ENCODE measurements at regions not wholly inside any gene's neighbourhood (a gene's known extent, or its start where the extent isn't known, plus 50 kb on each side); places are given as distances from the start of the nearest gene placed in this dataset.

- Mint-ChIP-seq H3K27ac (no peak overlapping the region), H3K9me3 (peaks cover 5 to 8% of the 10 kb centered on the region in 2 donors), H3K4me1 (peaks cover 1 to 15% of the 10 kb centered on the region in 2 donors), H3K36me3 (no peaks in the 10 kb centered on the region), H3K27me3 (no peaks in the 10 kb centered on the region), H3K4me3 (no peak overlapping the region)
- DNase-seq, result no peak
- peak; percentile 83 to 91 for ATAC-seq (replicated peaks)
Observed at GRCh38 chr2:195468771-195469170, 188.3 kb upstream of the SLC39A10 start.

DNA sequence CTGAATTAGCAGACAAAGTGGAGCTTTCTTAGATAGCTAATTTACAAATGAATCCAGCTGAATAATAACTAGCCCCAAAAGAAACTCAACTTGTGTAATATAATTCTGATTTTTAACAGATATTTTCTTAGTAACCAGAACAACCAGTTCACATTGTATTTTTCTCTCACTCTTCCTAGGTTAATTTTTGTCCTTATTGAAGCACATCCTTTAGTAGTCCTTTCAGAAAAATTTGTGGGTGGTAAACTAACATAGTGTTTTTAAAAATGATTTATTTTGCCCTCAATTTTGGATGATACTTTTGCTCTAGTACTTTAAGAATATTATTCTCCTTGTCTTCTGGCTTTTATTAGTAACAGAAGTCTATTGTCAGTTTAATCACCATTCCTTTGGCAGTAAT is 190.6 kb upstream of the SLC39A10 start:
- no peaks in the 10 kb centered on the region for H3K36me3 Mint-ChIP-seq
- peaks cover 0 to 15% of the 10 kb centered on the region in 2 donors for H3K4me1 Mint-ChIP-seq
- ATAC-seq (replicated peaks) (no peak), DNase-seq (no peak)
- H3K9me3 Mint-ChIP-seq, result peaks cover 5 to 6% of the 10 kb centered on the region in 2 donors
- no peak overlapping the region for H3K4me3 Mint-ChIP-seq
- H3K27ac Mint-ChIP-seq, result no peak overlapping the region
- H3K27me3 Mint-ChIP-seq, result no peaks in the 10 kb centered on the region

- no peaks in the 10 kb centered on the region for H3K36me3 Mint-ChIP-seq
- no peak for DNase-seq
- H3K27ac Mint-ChIP-seq, result no peak overlapping the region
- peak in 1 of 2 donors; percentile 46 for ATAC-seq (replicated peaks)
- peaks cover 4% of the 10 kb centered on the region in 2 donors for H3K9me3 Mint-ChIP-seq
- no peaks in the 10 kb centered on the region for H3K27me3 Mint-ChIP-seq
- no peak overlapping the region for H3K4me3 Mint-ChIP-seq
- H3K4me1 Mint-ChIP-seq, result peaks cover 4 to 8% of the 10 kb centered on the region in 2 donors
Observed at GRCh38 chr2:195461010-195461409, 196.0 kb upstream of the SLC39A10 start.

DNA sequence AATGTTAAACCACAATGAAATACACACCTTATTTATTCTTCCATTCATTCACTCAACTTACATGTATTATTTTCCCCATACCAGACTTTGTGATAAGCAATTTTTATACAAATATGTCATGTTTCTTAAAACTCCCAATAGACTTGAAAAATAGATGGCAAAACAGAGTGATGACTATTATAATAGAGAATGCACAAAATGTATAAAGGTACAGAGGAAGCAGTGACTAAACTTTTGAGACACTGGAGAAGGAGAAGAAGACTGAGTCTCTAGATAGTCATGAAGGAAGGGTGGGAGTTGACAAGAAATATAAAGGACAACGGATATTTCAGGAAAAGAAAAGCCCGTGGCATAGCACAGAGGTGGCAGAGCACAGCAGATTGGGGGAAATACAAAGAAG is 198.1 kb upstream of the SLC39A10 start:
- ATAC-seq (replicated peaks) (no peak), DNase-seq (no peak)
- no peaks in the 10 kb centered on the region for H3K36me3 Mint-ChIP-seq
- H3K4me3 Mint-ChIP-seq, result no peak overlapping the region
- H3K9me3 Mint-ChIP-seq, result no peaks in the 10 kb centered on the region
- no peaks in the 10 kb centered on the region for H3K27me3 Mint-ChIP-seq
- H3K27ac Mint-ChIP-seq, result no peak overlapping the region
- peaks cover 0 to 13% of the 10 kb centered on the region in 2 donors for H3K4me1 Mint-ChIP-seq

- Mint-ChIP-seq H3K36me3 (no peaks in the 10 kb centered on the region), H3K27me3 (no peaks in the 10 kb centered on the region), H3K27ac (no peak overlapping the region), H3K4me1 (peaks cover 0 to 14% of the 10 kb centered on the region in 2 donors), H3K4me3 (no peak overlapping the region), H3K9me3 (no peaks in the 10 kb centered on the region)
- ATAC-seq (replicated peaks) (no peak), DNase-seq (no peak)
Observed at GRCh38 chr2:195457873-195458272, 199.2 kb upstream of the SLC39A10 start.

DNA sequence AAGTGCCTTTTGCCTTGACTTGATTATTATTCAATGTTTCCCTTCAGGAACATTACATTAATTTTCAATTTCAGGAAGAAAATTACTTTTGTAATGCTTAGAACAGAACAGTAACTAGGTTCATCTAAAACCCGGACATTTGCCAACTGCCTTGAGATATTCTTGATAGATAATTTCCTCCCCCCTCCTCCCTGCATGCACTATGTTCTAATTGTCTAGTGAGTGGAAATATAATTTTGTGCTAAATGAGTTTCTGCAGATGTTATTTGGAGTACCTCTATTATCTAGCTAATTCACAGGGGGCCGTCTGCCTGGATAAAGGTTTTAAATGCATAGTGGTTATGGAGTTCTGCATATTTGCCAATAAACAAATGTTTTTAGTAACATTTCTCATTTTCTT is 200.3 kb upstream of the SLC39A10 start:
- H3K27ac Mint-ChIP-seq, result no peak overlapping the region
- H3K36me3 Mint-ChIP-seq, result no peaks in the 10 kb centered on the region
- ATAC-seq (replicated peaks) (no peak), DNase-seq (no peak)
- peaks cover 0 to 14% of the 10 kb centered on the region in 2 donors for H3K4me1 Mint-ChIP-seq
- no peaks in the 10 kb centered on the region for H3K27me3 Mint-ChIP-seq
- no peaks in the 10 kb centered on the region for H3K9me3 Mint-ChIP-seq
- H3K4me3 Mint-ChIP-seq, result no peak overlapping the region

DNA sequence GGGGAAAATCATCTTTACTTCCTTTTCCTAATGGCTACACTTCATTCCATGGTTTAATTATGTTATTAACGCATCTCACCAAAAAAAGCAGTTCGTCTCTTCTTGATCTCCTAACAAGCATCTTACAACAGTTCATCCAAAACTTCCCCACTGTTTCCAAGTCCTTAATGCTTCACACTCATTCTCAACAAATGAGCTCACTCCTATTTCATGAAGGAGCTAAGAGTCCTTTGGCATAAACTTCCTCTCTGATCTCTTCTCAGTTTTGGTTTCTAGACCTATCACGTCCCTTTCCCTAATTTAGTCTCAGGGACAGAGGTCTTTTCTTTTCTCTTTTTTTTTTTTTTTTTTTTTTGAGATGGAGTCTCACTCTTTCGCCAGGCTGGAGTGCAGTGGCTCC is 205.9 kb upstream of the SLC39A10 start:
- ATAC-seq (replicated peaks), result no peak
- H3K4me1 Mint-ChIP-seq, result peaks cover 2 to 6% of the 10 kb centered on the region in 2 donors
- no peaks in the 10 kb centered on the region for H3K36me3 Mint-ChIP-seq
- no peak overlapping the region for H3K27ac Mint-ChIP-seq
- no peaks in the 10 kb centered on the region for H3K27me3 Mint-ChIP-seq
- DNase-seq, result no peak
- H3K4me3 Mint-ChIP-seq, result no peak overlapping the region
- H3K9me3 Mint-ChIP-seq, result no peaks in the 10 kb centered on the region

DNA sequence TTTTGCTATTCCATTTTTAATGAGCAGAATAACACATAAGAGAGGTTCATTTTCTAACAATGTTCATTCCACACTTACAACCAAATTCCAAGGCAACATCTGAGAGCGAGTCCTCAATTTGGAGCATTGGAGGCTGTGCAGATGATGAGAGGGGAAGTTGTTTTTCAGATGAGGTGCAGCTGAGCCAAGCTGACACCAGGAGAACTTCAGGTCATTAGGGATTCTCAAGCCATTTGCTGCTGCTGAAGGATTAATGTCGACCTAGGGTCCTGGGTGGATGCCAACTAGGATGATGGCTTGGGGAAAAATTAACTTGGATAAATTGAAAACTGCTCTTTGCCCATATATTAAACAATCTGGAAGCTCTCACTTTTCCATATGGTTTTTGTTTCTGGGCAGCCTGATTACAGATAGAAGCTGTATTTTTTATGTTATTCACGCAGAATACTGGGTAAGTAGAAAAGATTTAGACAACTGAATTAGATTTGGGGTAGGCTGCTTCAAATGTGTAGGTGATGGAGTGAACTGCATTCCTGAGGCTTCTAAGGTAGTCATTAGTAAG is 206.4 kb upstream of the SLC39A10 start:
- Mint-ChIP-seq H3K27me3 (no peaks in the 10 kb centered on the region), H3K27ac (no peak overlapping the region), H3K4me3 (no peak overlapping the region), H3K36me3 (no peaks in the 10 kb centered on the region), H3K9me3 (no peaks in the 10 kb centered on the region), H3K4me1 (peaks cover 2 to 6% of the 10 kb centered on the region in 2 donors)
- ATAC-seq (replicated peaks) (no peak), DNase-seq (no peak)

GRCh38 chr2:195447323-195447975 is 209.6 kb upstream of the SLC39A10 start:
- no peaks in the 10 kb centered on the region for H3K27me3 Mint-ChIP-seq
- peaks cover 5 to 6% of the 10 kb centered on the region in 2 donors for H3K9me3 Mint-ChIP-seq
- no peaks in the 10 kb centered on the region for H3K36me3 Mint-ChIP-seq
- H3K4me3 Mint-ChIP-seq, result no peak overlapping the region
- peaks cover 0 to 2% of the 10 kb centered on the region in 2 donors for H3K4me1 Mint-ChIP-seq
- no peak overlapping the region for H3K27ac Mint-ChIP-seq
- ATAC-seq (replicated peaks) (no peak), DNase-seq (no peak)

DNA sequence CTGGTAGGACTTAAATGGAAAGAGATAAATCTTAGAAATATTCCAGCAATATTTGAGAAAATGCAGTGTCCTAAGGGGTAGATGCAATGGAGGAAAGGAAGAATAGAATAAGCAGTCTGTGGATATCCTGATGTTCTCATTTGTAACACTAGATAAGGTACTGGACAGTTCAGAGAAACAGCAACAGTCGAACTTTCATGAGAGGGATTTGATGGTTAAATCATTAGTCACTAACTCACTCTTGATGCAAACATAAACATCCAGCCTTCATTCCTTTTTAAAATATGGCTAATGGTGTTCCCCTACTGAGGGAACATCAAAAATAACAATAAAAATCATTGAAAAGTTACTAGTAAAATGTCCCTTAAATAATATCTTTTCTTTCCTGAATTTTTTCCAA is 211.4 kb upstream of the SLC39A10 start:
- ATAC-seq (replicated peaks), result no peak
- H3K27me3 Mint-ChIP-seq, result no peaks in the 10 kb centered on the region
- H3K9me3 Mint-ChIP-seq, result peaks cover 15 to 21% of the 10 kb centered on the region in 2 donors
- H3K27ac Mint-ChIP-seq, result no peak overlapping the region
- H3K36me3 Mint-ChIP-seq, result peaks cover 4 to 9% of the 10 kb centered on the region in 2 donors
- H3K4me3 Mint-ChIP-seq, result no peak overlapping the region
- H3K4me1 Mint-ChIP-seq, result no peaks in the 10 kb centered on the region
- DNase-seq, result no peak

DNA sequence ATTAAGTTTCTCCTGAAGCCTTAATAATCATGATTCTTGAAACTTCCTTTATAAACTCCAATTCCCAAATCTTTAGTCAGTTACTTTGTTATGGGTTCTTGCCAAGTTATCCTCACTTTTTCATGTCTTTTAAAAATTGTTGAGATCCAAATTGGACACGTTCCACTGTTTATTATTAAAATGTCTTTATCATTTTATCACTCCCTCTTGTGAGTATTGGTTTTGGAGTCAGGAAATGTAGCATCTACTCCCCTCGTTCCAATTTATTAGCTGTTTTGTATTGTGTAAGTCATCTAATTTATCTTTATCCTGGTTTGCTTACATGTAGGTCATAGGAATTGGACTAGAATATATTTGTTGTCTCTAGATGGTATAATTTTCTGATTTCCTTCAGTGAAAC is 213.1 kb upstream of the SLC39A10 start:
- ATAC-seq (replicated peaks) (no peak), DNase-seq (no peak)
- H3K36me3 Mint-ChIP-seq, result peaks cover 4 to 10% of the 10 kb centered on the region in 2 donors
- no peak overlapping the region for H3K27ac Mint-ChIP-seq
- no peaks in the 10 kb centered on the region for H3K27me3 Mint-ChIP-seq
- no peaks in the 10 kb centered on the region for H3K4me1 Mint-ChIP-seq
- H3K4me3 Mint-ChIP-seq, result no peak overlapping the region
- peaks cover 17 to 22% of the 10 kb centered on the region in 2 donors for H3K9me3 Mint-ChIP-seq

DNA sequence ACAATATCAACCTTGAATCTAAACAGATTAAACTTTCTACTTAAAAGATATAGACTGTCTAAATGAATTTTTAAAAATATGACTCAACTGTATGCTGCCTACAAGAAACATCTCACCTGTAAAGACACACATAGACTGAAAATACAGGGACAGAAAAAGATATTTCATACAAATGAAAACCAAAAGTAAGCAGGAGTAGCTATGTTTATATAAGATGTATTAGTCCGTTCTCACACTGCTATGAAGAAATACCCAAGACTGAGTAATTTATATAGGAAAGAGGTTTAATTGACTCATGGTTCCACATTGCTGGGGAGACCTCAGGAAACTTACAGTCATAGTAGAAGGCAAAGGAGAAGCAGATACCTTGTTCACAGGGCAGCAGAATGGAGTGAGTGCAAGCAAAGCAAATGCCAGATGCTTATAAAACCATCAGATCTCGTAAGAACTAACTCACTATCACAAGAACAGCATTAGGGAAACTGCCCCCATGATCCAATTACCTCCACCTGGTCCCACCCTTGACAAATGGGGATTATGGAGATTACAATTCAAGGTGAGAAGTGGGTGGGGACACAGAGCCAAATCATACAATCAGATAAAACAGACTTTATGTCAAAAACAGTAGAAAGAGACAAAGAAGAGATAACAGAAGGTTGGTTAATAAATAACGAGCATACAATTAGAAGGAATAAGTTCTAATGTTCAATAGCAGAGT is 214.4 kb upstream of the SLC39A10 start:
- H3K9me3 Mint-ChIP-seq, result peaks cover 17 to 22% of the 10 kb centered on the region in 2 donors
- H3K36me3 Mint-ChIP-seq, result peaks cover 4 to 10% of the 10 kb centered on the region in 2 donors
- peaks cover 0 to 4% of the 10 kb centered on the region in 2 donors for H3K4me1 Mint-ChIP-seq
- no peak overlapping the region for H3K27ac Mint-ChIP-seq
- H3K4me3 Mint-ChIP-seq, result no peak overlapping the region
- DNase-seq (no peak), ATAC-seq (replicated peaks) (no peak)
- H3K27me3 Mint-ChIP-seq, result no peaks in the 10 kb centered on the region

- DNase-seq (no peak), ATAC-seq (replicated peaks) (no peak)
- no peaks in the 10 kb centered on the region for H3K27me3 Mint-ChIP-seq
- H3K4me1 Mint-ChIP-seq, result peaks cover 2 to 4% of the 10 kb centered on the region in 2 donors
- H3K4me3 Mint-ChIP-seq, result no peak overlapping the region
- H3K36me3 Mint-ChIP-seq, result peaks cover 4 to 13% of the 10 kb centered on the region in 2 donors
- H3K27ac Mint-ChIP-seq, result no peak overlapping the region
- H3K9me3 Mint-ChIP-seq, result peaks cover 20 to 27% of the 10 kb centered on the region in 2 donors
Observed at GRCh38 chr2:195438692-195439091, 218.3 kb upstream of the SLC39A10 start.

- H3K4me1 Mint-ChIP-seq, result peaks cover 2 to 4% of the 10 kb centered on the region in 2 donors
- H3K27ac Mint-ChIP-seq, result no peak overlapping the region
- no peak for DNase-seq
- peaks cover 4 to 13% of the 10 kb centered on the region in 2 donors for H3K36me3 Mint-ChIP-seq
- H3K9me3 Mint-ChIP-seq, result peaks cover 16 to 22% of the 10 kb centered on the region in 2 donors
- no peaks in the 10 kb centered on the region for H3K27me3 Mint-ChIP-seq
- no peak overlapping the region for H3K4me3 Mint-ChIP-seq
- ATAC-seq (replicated peaks), result no peak
Observed at GRCh38 chr2:195437521-195437920, 219.5 kb upstream of the SLC39A10 start.

DNA sequence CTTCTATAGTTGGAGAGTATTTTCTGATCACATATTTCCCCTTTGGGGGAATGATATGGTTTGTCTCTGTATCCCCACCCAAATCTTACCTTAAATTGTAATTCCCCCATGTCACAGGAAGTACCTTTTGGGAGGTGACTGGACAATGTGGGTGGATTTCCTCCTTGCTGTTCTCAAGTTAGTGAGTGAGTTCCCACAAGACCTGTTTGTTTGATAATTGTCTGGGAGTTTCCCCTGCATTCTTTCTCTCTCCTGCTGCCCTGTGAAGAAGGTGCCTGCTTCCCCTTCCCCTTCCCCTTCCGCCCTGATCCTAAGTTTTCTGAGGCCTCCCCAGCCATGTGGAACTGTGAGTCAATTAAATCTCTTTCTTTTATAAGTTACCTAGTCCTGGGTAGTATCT is 222.7 kb upstream of the SLC39A10 start:
- H3K27ac Mint-ChIP-seq, result no peak overlapping the region
- ATAC-seq (replicated peaks) (no peak), DNase-seq (no peak)
- peaks cover 0 to 3% of the 10 kb centered on the region in 2 donors for H3K36me3 Mint-ChIP-seq
- no peak overlapping the region for H3K4me3 Mint-ChIP-seq
- no peaks in the 10 kb centered on the region for H3K27me3 Mint-ChIP-seq
- H3K4me1 Mint-ChIP-seq, result peaks cover 2 to 4% of the 10 kb centered on the region in 2 donors
- H3K9me3 Mint-ChIP-seq, result peaks cover 3 to 5% of the 10 kb centered on the region in 2 donors
